Neural progenitor cell (in vitro differentiated cells): ENCODE measurements at regions not wholly inside any gene's neighbourhood (a gene's known extent, or its start where the extent isn't known, plus 50 kb on each side); places are given as distances from the start of the nearest gene placed in this dataset.

Experiments used
- CTCF ChIP-seq: fragments of 200-600 bp; sonication (generic); IDR thresholded peaks from 2 replicates; pipeline ENCODE4 v1.5.1; 2017; ENCODE audit warnings: antibody characterized with exemption, mild to moderate bottlenecking
- EZH2phosphoT487 ChIP-seq: fragments of 200-600 bp; sonication (generic); IDR thresholded peaks from 2 replicates; pipeline ENCODE4 v1.6.1; 2017; ENCODE audit warnings: antibody characterized with exemption

DNA sequence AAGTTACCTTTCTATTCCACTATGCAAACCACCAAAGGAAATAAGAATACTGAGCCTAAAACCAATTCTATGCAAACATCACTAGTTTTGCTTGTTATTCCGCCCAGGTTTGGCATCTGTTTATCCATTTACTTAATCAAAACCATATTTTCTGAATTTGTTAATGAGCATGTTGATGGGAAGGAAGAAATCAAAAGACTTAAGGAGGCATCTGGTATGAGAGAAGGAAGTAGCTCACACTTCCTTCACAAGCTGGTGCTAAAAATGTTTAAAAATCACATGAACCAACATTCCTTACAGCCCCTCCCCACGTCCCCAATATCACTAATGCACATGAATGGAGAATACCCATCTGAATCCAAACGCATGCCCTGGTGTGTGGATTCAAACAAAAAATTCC lies 52.0 kb upstream of the PRKAR2B start:
- TF ChIP-seq CTCF (no peak), EZH2phosphoT487 (no peak)
